Lower leg skin (tissue), 3 donors: ENCODE measurements at regions not wholly inside any gene's neighbourhood (a gene's known extent, or its start where the extent isn't known, plus 50 kb on each side); places are given as distances from the start of the nearest gene placed in this dataset.

Source experiments
- CTCF ChIP-seq, 3 donors: fragments of 450-650 bp; IDR thresholded peaks; one replicate each; pipeline ENCODE4 v1.5.1; 2016; ENCODE audit warnings: antibody characterized with exemption in 3 of 3, mild to moderate bottlenecking in 3 of 3, moderate library complexity in 2 of 3
- POLR2A ChIP-seq, 2 donors: fragments of 450-650 bp; IDR thresholded peaks; one replicate each; pipeline ENCODE4 v1.6.1; 2016 to 2017; ENCODE audit warnings: antibody characterized with exemption in 2 of 2, mild to moderate bottlenecking in 1 of 2, moderate library complexity in 1 of 2

- TF ChIP-seq CTCF (IDR thresholded peaks at IDR 0.05), result no peak
- TF ChIP-seq POLR2A (IDR thresholded peaks at IDR 0.05), result no peak
Measured at GRCh38 chr13:38496917-38497316, 147.3 kb downstream of the UFM1 start.
